ENCODE measurements at regions not wholly inside any gene's neighbourhood (a gene's known extent, or its start where the extent isn't known, plus 50 kb on each side); places are given as distances from the start of the nearest gene placed in this dataset.
A peak's percentile ranks its signal among the peaks of the same experiment; 100 is the strongest.

GRCh38 chr9:8256880-8257279 lies 457.3 kb upstream of the DMAC1 start:
- Histone ChIP-seq H2AFZ (replicated peaks) (no peak overlapping the region), H3F3A (ENCODE audit: low read depth) (no peaks in the 10 kb centered on the region), H3K27me3 (no peaks in the 10 kb centered on the region), H3K4me2 (no peak overlapping the region), H3K4me1 (peaks cover 19% of the 10 kb centered on the region), H3K27ac (no peak overlapping the region), H3K79me2 (ENCODE audit: low read depth) (no peaks in the 10 kb centered on the region), H3K9me3 (ENCODE audit: low read depth) (no peaks in the 10 kb centered on the region), H4K20me1 (ENCODE audit: low read depth) (no peaks in the 10 kb centered on the region), H3K36me3 (no peaks in the 10 kb centered on the region), H3K4me3 (no peak overlapping the region), H3K9ac (no peak overlapping the region)
- Mint-ChIP-seq H3K9me3 (no peaks in the 10 kb centered on the region), H3K27me3 (ENCODE audit: insufficient read depth, low read depth) (peaks cover 3% of the 10 kb centered on the region), H3K4me3 (no peak overlapping the region), H3K36me3 (no peaks in the 10 kb centered on the region), H3K27ac (no peak overlapping the region), H3K4me1 (peaks cover 21% of the 10 kb centered on the region)
- TF ChIP-seq EZH2 (IDR thresholded peaks at IDR 0.05): no peak
- TF ChIP-seq EZH2phosphoT487 (IDR thresholded peaks at IDR 0.05): no peak
- TF ChIP-seq, protein P1, sequence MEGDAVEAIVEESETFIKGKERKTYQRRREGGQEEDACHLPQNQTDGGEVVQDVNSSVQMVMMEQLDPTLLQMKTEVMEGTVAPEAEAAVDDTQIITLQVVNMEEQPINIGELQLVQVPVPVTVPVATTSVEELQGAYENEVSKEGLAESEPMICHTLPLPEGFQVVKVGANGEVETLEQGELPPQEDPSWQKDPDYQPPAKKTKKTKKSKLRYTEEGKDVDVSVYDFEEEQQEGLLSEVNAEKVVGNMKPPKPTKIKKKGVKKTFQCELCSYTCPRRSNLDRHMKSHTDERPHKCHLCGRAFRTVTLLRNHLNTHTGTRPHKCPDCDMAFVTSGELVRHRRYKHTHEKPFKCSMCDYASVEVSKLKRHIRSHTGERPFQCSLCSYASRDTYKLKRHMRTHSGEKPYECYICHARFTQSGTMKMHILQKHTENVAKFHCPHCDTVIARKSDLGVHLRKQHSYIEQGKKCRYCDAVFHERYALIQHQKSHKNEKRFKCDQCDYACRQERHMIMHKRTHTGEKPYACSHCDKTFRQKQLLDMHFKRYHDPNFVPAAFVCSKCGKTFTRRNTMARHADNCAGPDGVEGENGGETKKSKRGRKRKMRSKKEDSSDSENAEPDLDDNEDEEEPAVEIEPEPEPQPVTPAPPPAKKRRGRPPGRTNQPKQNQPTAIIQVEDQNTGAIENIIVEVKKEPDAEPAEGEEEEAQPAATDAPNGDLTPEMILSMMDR (IDR thresholded peaks at IDR 0.05): no peak
- DNase-seq (ENCODE audit: low spot score): no peak

DNA sequence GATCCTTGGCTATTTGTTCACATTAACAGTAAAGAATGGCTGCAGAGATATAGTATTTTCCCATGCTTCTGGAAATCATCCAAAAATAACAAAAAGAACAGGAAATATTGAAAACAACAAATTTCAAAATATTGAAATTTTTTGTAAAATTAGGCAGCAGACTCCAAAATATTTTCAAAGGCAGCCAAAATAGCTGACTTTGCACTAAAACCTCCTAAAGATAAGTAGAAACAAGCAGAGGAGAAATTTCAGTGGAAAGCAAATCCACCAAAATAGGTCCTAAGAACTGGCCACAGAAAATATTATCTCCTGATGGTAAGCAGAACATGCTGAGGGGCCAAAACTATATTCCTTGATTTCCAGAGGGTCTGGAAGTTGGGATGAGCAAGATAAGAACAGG lies 456.3 kb upstream of the DMAC1 start:
- no peak for DNase-seq (ENCODE audit: low spot score)
- H3F3A ChIP-seq (ENCODE audit: low read depth): no peaks in the 10 kb centered on the region
- H3K4me2 ChIP-seq: no peak overlapping the region
- H3K4me1 Mint-ChIP-seq: peaks cover 21% of the 10 kb centered on the region
- no peaks in the 10 kb centered on the region for H4K20me1 ChIP-seq (ENCODE audit: low read depth)
- no peaks in the 10 kb centered on the region for H3K79me2 ChIP-seq (ENCODE audit: low read depth)
- H3K4me3 Mint-ChIP-seq: no peak overlapping the region
- peaks cover 3% of the 10 kb centered on the region for H3K27me3 Mint-ChIP-seq (ENCODE audit: insufficient read depth, low read depth)
- H3K36me3 Mint-ChIP-seq: no peaks in the 10 kb centered on the region
- no peak overlapping the region for H2AFZ ChIP-seq (replicated peaks)
- H3K4me3 ChIP-seq: no peak overlapping the region
- H3K27me3 ChIP-seq: no peaks in the 10 kb centered on the region
- H3K9me3 ChIP-seq (ENCODE audit: low read depth): no peaks in the 10 kb centered on the region
- H3K9ac ChIP-seq: no peak overlapping the region
- TF ChIP-seq EZH2 (IDR thresholded peaks at IDR 0.05) (no peak), EZH2phosphoT487 (IDR thresholded peaks at IDR 0.05) (no peak)
- peaks cover 25% of the 10 kb centered on the region for H3K4me1 ChIP-seq
- no peak overlapping the region for H3K27ac ChIP-seq
- H3K27ac Mint-ChIP-seq: no peak overlapping the region
- no peaks in the 10 kb centered on the region for H3K36me3 ChIP-seq
- no peaks in the 10 kb centered on the region for H3K9me3 Mint-ChIP-seq

- Histone ChIP-seq H3K27me3 (no peaks in the 10 kb centered on the region), H3K79me2 (ENCODE audit: low read depth) (no peaks in the 10 kb centered on the region), H3K27ac (no peak overlapping the region), H3K36me3 (no peaks in the 10 kb centered on the region), H3F3A (ENCODE audit: low read depth) (no peaks in the 10 kb centered on the region), H4K20me1 (ENCODE audit: low read depth) (no peaks in the 10 kb centered on the region), H3K4me1 (peaks cover 25% of the 10 kb centered on the region), H3K9me3 (ENCODE audit: low read depth) (no peaks in the 10 kb centered on the region), H2AFZ (replicated peaks) (peak overlapping the region; percentile 34), H3K9ac (no peak overlapping the region), H3K4me3 (no peak overlapping the region), H3K4me2 (no peak overlapping the region)
- H3K36me3 Mint-ChIP-seq: no peaks in the 10 kb centered on the region
- H3K4me3 Mint-ChIP-seq: no peak overlapping the region
- no peak overlapping the region for H3K27ac Mint-ChIP-seq
- H3K27me3 Mint-ChIP-seq (ENCODE audit: insufficient read depth, low read depth): peaks cover 3% of the 10 kb centered on the region
- no peak for TF ChIP-seq EZH2phosphoT487 (IDR thresholded peaks at IDR 0.05)
- no peak for TF ChIP-seq EZH2 (IDR thresholded peaks at IDR 0.05)
- TF ChIP-seq, protein P1 (IDR thresholded peaks at IDR 0.05): no peak
- peaks cover 21% of the 10 kb centered on the region for H3K4me1 Mint-ChIP-seq
- H3K9me3 Mint-ChIP-seq: no peaks in the 10 kb centered on the region
- no peak for DNase-seq (ENCODE audit: low spot score)
Measured at GRCh38 chr9:8254541-8254940, 455.0 kb upstream of the DMAC1 start.

DNA sequence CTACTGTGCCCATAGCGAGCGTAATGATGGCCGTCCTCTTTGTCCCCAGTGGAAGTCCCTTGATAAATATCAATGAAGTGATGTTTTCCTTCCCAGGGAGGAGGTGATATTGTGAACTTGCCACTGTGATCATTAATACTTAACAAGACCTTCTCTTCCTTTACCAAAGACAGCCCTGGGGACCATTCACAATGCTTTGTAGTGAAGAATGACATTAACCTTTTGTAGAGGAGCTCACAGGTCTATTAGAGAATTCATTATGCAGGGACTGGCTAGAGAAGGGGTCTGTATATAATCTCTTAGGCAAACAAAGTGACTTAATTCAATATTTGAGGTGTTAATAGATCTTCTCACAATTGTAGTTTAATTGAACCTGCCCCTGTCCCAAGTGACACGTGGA lies 452.9 kb upstream of the DMAC1 start:
- no peaks in the 10 kb centered on the region for H3K27me3 Mint-ChIP-seq (ENCODE audit: insufficient read depth, low read depth)
- TF ChIP-seq, protein P1 (IDR thresholded peaks at IDR 0.05): no peak
- TF ChIP-seq EZH2 (IDR thresholded peaks at IDR 0.05): no peak
- TF ChIP-seq EZH2phosphoT487 (IDR thresholded peaks at IDR 0.05): no peak
- Histone ChIP-seq H3K79me2 (ENCODE audit: low read depth) (no peaks in the 10 kb centered on the region), H3K27ac (no peak overlapping the region), H4K20me1 (ENCODE audit: low read depth) (no peaks in the 10 kb centered on the region), H3K36me3 (no peaks in the 10 kb centered on the region), H3K4me2 (no peak overlapping the region), H3K4me1 (peaks cover 15% of the 10 kb centered on the region), H3K4me3 (no peak overlapping the region), H3K9ac (no peak overlapping the region), H3F3A (ENCODE audit: low read depth) (no peaks in the 10 kb centered on the region), H3K9me3 (ENCODE audit: low read depth) (no peaks in the 10 kb centered on the region), H3K27me3 (no peaks in the 10 kb centered on the region), H2AFZ (replicated peaks) (no peak overlapping the region)
- H3K9me3 Mint-ChIP-seq: no peaks in the 10 kb centered on the region
- H3K4me1 Mint-ChIP-seq: peaks cover 18% of the 10 kb centered on the region
- no peaks in the 10 kb centered on the region for H3K36me3 Mint-ChIP-seq
- no peak overlapping the region for H3K4me3 Mint-ChIP-seq
- DNase-seq (ENCODE audit: low spot score): no peak
- no peak overlapping the region for H3K27ac Mint-ChIP-seq
